Natural killer cell (primary cell): ENCODE measurements at regions not wholly inside any gene's neighbourhood (a gene's known extent, or its start where the extent isn't known, plus 50 kb on each side); places are given as distances from the start of the nearest gene placed in this dataset.

Experiments used
- ATAC-seq, 3 donors: fragments of 150-1000 bp in 2 of 3; fragments of 200-7000 bp in 1 of 3; cut with Tn5 transposase; 1 replicate in 1 of 3; 2 replicates in 2 of 3; pipeline ENCODE4 v1.10.0; 2021; ENCODE audit warnings: mild to moderate bottlenecking in 2 of 3, moderate library complexity in 2 of 3
- DNase-seq, 2 donors: peaks; one replicate each; pipeline versions ENCODE4 v3.0.0 to v3.0.0-alpha.2; 2013 to 2021; ENCODE audit warnings: mixed read lengths in 1 of 2
- H3K27ac ChIP-seq: one replicate; pipeline ENCODE4 v1.5.1; 2013; ENCODE audit warnings: mild to moderate bottlenecking, low read length
- H3K27me3 ChIP-seq: one replicate; pipeline ENCODE4 v1.6.1; 2013; ENCODE audit warnings: low read length; ENCODE audit not compliant: control insufficient read depth, insufficient read depth
- H3K36me3 ChIP-seq: one replicate; pipeline ENCODE4 v1.6.1; 2013; ENCODE audit warnings: low read length; ENCODE audit not compliant: control insufficient read depth, insufficient read depth
- H3K4me1 ChIP-seq: one replicate; pipeline ENCODE4 v1.6.1; 2013; ENCODE audit warnings: low read length; ENCODE audit not compliant: control insufficient read depth, insufficient read depth
- H3K4me3 ChIP-seq: one replicate; pipeline ENCODE4 v1.5.1; 2013; ENCODE audit warnings: low read length
- H3K9me3 ChIP-seq: one replicate; pipeline ENCODE4 v1.6.1; 2013; ENCODE audit warnings: low read length; ENCODE audit not compliant: control insufficient read depth, insufficient read depth
- H3K27ac Mint-ChIP-seq, 2 donors: one replicate each; pipeline ENCODE4 v1.8.0; 2022; ENCODE audit warnings: mild to moderate bottlenecking in 2 of 2, mixed read lengths in 2 of 2, moderate library complexity in 1 of 2
- H3K27me3 Mint-ChIP-seq, 2 donors: one replicate each; pipeline ENCODE4 v1.8.0; 2022; ENCODE audit warnings: low read depth in 2 of 2, mixed read lengths in 2 of 2
- H3K36me3 Mint-ChIP-seq: one replicate; pipeline ENCODE4 v1.8.0; 2022; ENCODE audit warnings: mixed read lengths
- H3K4me1 Mint-ChIP-seq, 2 donors: one replicate each; pipeline ENCODE4 v1.8.0; 2022; ENCODE audit warnings: mixed read lengths in 2 of 2
- H3K4me3 Mint-ChIP-seq: one replicate; pipeline ENCODE4 v1.8.0; 2022; ENCODE audit warnings: mild to moderate bottlenecking, moderate library complexity, mixed read lengths
- H3K9me3 Mint-ChIP-seq, 2 donors: one replicate each; pipeline ENCODE4 v1.8.0; 2022; ENCODE audit warnings: mixed read lengths in 2 of 2
- WGBS: methylation state at CpG from one replicate; pipeline ENCODE4 v1.1.7; 2013; ENCODE audit warnings: missing lambda C conversion rate; ENCODE audit not compliant: insufficient coverage; 5-methylcytosine and 5-hydroxymethylcytosine counted together
- intact Hi-C: fragments of 100-400 bp; cut with micrococcal nuclease; formaldehyde crosslinking; loops from one replicate; pipeline ENCODE4 v1.14.2; 2022
- TF ChIP-seq, protein P1 (sequence below): fragments of 200-600 bp; IDR thresholded peaks from one replicate; pipeline ENCODE4 v1.8.0; 2022; ENCODE audit warnings: antibody characterized with exemption

DNA sequence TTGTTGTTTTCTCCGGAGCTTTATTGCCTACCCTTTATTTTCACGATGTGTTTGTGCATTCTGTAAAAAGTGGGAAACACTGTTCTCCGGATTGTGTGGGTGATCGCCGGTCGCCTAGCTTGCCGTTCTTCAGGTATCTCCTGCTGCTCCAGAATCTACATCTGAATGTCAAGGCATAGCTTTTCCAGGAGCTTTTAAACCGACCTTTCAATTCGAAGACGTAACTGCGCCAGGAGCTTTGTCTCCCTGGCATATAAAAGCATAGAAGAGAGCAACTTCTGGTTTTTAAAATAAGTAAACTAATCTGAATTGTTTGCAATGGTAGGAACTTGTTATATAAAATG is 96.0 kb downstream of the HFE start:
- DNase-seq (no peak), ATAC-seq (peak; percentile 4 to 22 (median 19))
- Histone ChIP-seq H3K4me3 (peak overlapping the region; percentile 60), H3K4me1 (peaks cover 23% of the 10 kb centered on the region), H3K27ac (peak overlapping the region; percentile 58), H3K9me3 (no peaks in the 10 kb centered on the region), H3K27me3 (no peaks in the 10 kb centered on the region), H3K36me3 (no peaks in the 10 kb centered on the region)
- intact Hi-C loops = loop anchor here (2.0 kb wide), 1 partner anchor 14 kb away; a partner anchor contains a TSS
- Mint-ChIP-seq H3K4me1 (peaks cover 22 to 44% of the 10 kb centered on the region in 2 donors), H3K27ac (peak overlapping the region; percentile 89 to 90), H3K36me3 (no peaks in the 10 kb centered on the region), H3K27me3 (no peaks in the 10 kb centered on the region), H3K4me3 (peak overlapping the region; percentile 93), H3K9me3 (no peaks in the 10 kb centered on the region)
- TF ChIP-seq, protein P1, sequence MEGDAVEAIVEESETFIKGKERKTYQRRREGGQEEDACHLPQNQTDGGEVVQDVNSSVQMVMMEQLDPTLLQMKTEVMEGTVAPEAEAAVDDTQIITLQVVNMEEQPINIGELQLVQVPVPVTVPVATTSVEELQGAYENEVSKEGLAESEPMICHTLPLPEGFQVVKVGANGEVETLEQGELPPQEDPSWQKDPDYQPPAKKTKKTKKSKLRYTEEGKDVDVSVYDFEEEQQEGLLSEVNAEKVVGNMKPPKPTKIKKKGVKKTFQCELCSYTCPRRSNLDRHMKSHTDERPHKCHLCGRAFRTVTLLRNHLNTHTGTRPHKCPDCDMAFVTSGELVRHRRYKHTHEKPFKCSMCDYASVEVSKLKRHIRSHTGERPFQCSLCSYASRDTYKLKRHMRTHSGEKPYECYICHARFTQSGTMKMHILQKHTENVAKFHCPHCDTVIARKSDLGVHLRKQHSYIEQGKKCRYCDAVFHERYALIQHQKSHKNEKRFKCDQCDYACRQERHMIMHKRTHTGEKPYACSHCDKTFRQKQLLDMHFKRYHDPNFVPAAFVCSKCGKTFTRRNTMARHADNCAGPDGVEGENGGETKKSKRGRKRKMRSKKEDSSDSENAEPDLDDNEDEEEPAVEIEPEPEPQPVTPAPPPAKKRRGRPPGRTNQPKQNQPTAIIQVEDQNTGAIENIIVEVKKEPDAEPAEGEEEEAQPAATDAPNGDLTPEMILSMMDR = no peak
- 17% methylated on average over 10 of the region's 11 CpGs for WGBS

DNA sequence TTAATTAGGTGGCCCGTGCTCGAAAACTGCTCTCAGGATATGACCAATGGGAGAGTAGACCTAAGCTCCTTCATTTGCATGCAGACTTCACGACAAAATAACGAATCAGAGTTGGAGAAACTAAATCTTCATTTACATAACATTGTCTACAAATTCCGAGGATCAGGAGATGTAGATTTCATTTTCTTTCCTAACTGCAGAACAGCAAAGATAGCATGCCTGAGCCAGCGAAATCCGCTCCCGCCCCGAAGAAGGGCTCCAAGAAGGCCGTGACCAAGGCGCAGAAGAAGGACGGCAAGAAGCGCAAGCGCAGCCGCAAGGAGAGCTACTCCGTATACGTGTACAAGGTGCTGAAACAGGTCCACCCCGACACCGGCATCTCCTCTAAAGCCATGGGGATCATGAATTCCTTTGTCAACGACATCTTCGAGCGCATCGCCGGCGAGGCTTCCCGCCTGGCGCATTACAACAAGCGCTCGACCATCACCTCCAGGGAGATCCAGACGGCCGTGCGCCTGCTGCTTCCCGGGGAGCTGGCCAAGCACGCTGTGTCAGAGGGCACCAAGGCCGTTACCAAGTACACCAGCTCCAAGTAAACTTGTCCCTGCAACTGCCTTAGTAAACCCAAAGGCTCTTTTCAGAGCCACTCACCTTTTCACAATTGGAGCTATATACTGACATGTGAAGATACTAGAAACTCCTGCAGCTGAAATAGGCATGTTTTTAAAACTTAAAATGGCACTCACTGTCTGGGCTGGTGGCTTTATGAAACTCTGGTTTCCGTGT is 96.5 kb downstream of the HFE start:
- WGBS = under 1% methylated on average over 36 of the region's 36 CpGs
- ATAC-seq = peak; percentile 86 to 90 (median 88)
- peak overlapping the region; percentile 93 for H3K4me3 Mint-ChIP-seq

DNA sequence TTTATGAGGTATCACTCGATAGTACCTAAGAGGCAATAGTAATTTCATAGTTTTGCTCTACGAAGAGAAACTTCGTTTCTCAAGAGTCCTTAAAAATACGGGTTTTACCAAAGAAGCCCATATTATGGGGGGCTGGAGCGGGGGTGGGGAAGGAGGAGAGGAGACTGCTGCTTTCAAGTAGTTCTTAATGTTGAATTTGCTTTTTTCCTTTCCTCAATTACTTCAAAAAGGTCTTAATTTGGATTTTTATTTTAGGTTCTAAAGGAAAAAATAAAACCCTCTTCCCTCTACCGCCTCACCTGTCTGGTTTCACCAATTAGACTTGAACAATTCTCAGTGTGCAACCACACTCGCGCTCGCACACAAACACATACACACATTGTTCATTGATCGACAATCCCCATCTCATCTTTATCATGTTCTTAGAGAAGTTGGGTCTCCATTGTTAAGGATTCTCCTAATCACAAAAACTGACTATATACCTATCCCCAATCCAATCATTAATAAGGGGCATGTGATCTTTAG is 97.2 kb downstream of the HFE start:
- H3K27me3 ChIP-seq = no peaks in the 10 kb centered on the region
- H3K9me3 ChIP-seq = no peaks in the 10 kb centered on the region
- peaks cover 34% of the 10 kb centered on the region for H3K4me1 ChIP-seq
- peak overlapping the region; percentile 60 for H3K4me3 ChIP-seq
- TF ChIP-seq, protein P1 = no peak
- peak overlapping the region; percentile 58 for H3K27ac ChIP-seq
- no peaks in the 10 kb centered on the region for H3K9me3 Mint-ChIP-seq
- H3K27me3 Mint-ChIP-seq = no peaks in the 10 kb centered on the region
- intact Hi-C loops = no loop called here
- no peaks in the 10 kb centered on the region for H3K36me3 ChIP-seq
- 57% methylated on average over 10 of the region's 10 CpGs for WGBS
- H3K36me3 Mint-ChIP-seq = no peaks in the 10 kb centered on the region
- H3K27ac Mint-ChIP-seq = peak overlapping the region; percentile 89 to 90
- peaks cover 32 to 54% of the 10 kb centered on the region in 2 donors for H3K4me1 Mint-ChIP-seq
- peak overlapping the region; percentile 93 for H3K4me3 Mint-ChIP-seq
- DNase-seq (no peak), ATAC-seq (no peak)

More for the DNA sequence above, 96.5 kb downstream of the HFE start:
- TF ChIP-seq, protein P1 = no peak
- peak overlapping the region; percentile 58 for H3K27ac ChIP-seq
- peak; percentile 50 to 87 for DNase-seq
- intact Hi-C loops = loop anchor here (2.0 kb wide), 1 partner anchor 13 kb away; a partner anchor contains a TSS
- no peaks in the 10 kb centered on the region for H3K9me3 ChIP-seq
- no peaks in the 10 kb centered on the region for H3K27me3 Mint-ChIP-seq
- peak overlapping the region; percentile 89 to 90 for H3K27ac Mint-ChIP-seq
- peak overlapping the region; percentile 60 for H3K4me3 ChIP-seq
- H3K36me3 ChIP-seq = no peaks in the 10 kb centered on the region
- no peaks in the 10 kb centered on the region for H3K27me3 ChIP-seq
- H3K4me1 Mint-ChIP-seq = peaks cover 27 to 50% of the 10 kb centered on the region in 2 donors
- H3K4me1 ChIP-seq = peaks cover 28% of the 10 kb centered on the region
- H3K36me3 Mint-ChIP-seq = no peaks in the 10 kb centered on the region
- H3K9me3 Mint-ChIP-seq = no peaks in the 10 kb centered on the region
